ENCODE measurements at regions not wholly inside any gene's neighbourhood (a gene's known extent, or its start where the extent isn't known, plus 50 kb on each side); places are given as distances from the start of the nearest gene placed in this dataset.
A peak's percentile ranks its signal among the peaks of the same experiment; 100 is the strongest.

DNA sequence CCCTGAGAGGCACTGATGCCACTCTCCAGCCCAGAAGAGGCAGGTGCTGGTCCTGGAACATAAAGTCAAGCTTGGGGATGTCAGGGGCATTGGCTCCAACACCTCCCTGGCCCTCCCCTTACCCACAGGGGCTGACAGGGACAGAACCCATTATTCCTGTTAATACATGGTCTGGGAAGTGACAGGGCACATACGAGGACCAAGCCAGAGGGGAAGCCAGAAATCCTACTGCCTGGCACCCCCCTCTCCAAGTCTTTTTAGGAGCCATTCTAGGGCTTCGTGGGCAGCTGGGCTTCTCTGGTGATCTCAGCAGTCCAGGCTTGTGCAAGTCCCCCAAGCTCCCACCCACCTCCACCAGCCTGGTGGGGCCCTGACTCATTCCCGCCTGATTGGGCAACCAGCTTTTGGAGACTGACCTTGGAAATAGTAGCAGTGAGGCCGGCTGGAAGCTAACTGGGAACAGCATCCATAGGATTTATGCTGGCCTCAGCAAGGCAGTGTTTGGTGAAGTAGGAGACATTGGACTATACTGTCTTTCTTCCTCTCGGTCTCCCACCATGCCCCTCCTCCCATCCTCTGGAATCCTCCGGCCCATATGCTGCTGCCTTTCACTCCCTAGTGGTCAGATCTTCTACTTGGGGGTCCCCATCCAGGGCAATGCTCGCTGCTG, 86.4 kb upstream of the HK2 start:
- Histone ChIP-seq H3K9me2 (ENCODE audit: insufficient read depth) (no peaks in the 10 kb centered on the region), H3K4me2 (no peak overlapping the region), H3K36me3 (ENCODE audit: low read depth) (no peaks in the 10 kb centered on the region), H3F3A (ENCODE audit: insufficient read depth, low read depth) (no peaks in the 10 kb centered on the region; the same call in 1 of the 2 replicates), H4K20me1 (ENCODE audit: insufficient read depth) (no peaks in the 10 kb centered on the region), H3K27ac (no peak overlapping the region), H3K79me2 (ENCODE audit: low read depth) (no peaks in the 10 kb centered on the region), H3K4me3 (no peak overlapping the region), H3K4me1 (replicated peaks; ENCODE audit: insufficient read depth) (peaks cover 20% of the 10 kb centered on the region), H2AFZ (no peak overlapping the region), H3K27me3 (ENCODE audit: insufficient read depth, low read depth) (no peaks in the 10 kb centered on the region), H3K9me3 (ENCODE audit: insufficient read depth, low read depth) (no peaks in the 10 kb centered on the region)
- ChIA-PET POLR2A (ENCODE audit: unreplicated experiment) (interaction anchor here (0.7 kb wide), 1 partner anchor 9 kb away, joined by 4 read pairs; no protein-coding TSS in a partner anchor), CTCF (no interaction called here)
- no TSS peak for BruUV-seq (replicated peaks)
- intact Hi-C loops (cut with micrococcal nuclease; ENCODE audit: unreplicated experiment) = no loop called here
- TF ChIP-seq CTCF (conservative IDR thresholded peaks at IDR 0.05) (no peak), EZH2 (IDR thresholded peaks at IDR 0.05; ENCODE audit: low read depth) (no peak)
- peak in 1 of 2 experiments; percentile 53 for DNase-seq

GRCh38 chr2:74748665-74749064, 85.3 kb upstream of the HK2 start:
- TF ChIP-seq CTCF (conservative IDR thresholded peaks at IDR 0.05) = no peak
- no peak for TF ChIP-seq EZH2 (IDR thresholded peaks at IDR 0.05; ENCODE audit: low read depth)
- H4K20me1 ChIP-seq (ENCODE audit: insufficient read depth) = no peaks in the 10 kb centered on the region
- no peaks in the 10 kb centered on the region for H3K36me3 ChIP-seq (ENCODE audit: low read depth)
- intact Hi-C loops (cut with micrococcal nuclease; ENCODE audit: unreplicated experiment) = no loop called here
- H3K9me2 ChIP-seq (ENCODE audit: insufficient read depth) = no peaks in the 10 kb centered on the region
- no peak for DNase-seq
- peaks cover 20% of the 10 kb centered on the region for H3K4me1 ChIP-seq (replicated peaks; ENCODE audit: insufficient read depth)
- H3K79me2 ChIP-seq (ENCODE audit: low read depth) = no peaks in the 10 kb centered on the region
- no peaks in the 10 kb centered on the region for H3K9me3 ChIP-seq (ENCODE audit: insufficient read depth, low read depth)
- H2AFZ ChIP-seq = no peak overlapping the region
- no peak overlapping the region for H3K4me2 ChIP-seq
- ChIA-PET POLR2A (ENCODE audit: unreplicated experiment) (no interaction called here), CTCF (no interaction called here)
- no TSS peak for BruUV-seq (replicated peaks)
- no peak overlapping the region for H3K4me3 ChIP-seq
- H3F3A ChIP-seq (ENCODE audit: insufficient read depth, low read depth) = no peaks in the 10 kb centered on the region; the same call in 1 of the 2 replicates
- H3K27me3 ChIP-seq (ENCODE audit: insufficient read depth, low read depth) = no peaks in the 10 kb centered on the region
- no peak overlapping the region for H3K27ac ChIP-seq

- CTCF ChIA-PET = no interaction called here
- Histone ChIP-seq H3K4me2 (no peak overlapping the region), H3K36me3 (ENCODE audit: low read depth) (no peaks in the 10 kb centered on the region), H3K79me2 (ENCODE audit: low read depth) (no peaks in the 10 kb centered on the region), H3K9me2 (ENCODE audit: insufficient read depth) (no peaks in the 10 kb centered on the region), H2AFZ (no peak overlapping the region), H3K27ac (no peak overlapping the region), H4K20me1 (ENCODE audit: insufficient read depth) (no peaks in the 10 kb centered on the region), H3K9me3 (ENCODE audit: insufficient read depth, low read depth) (no peaks in the 10 kb centered on the region), H3F3A (ENCODE audit: insufficient read depth, low read depth) (no peaks in the 10 kb centered on the region; the same call in none of the 2 replicates), H3K27me3 (ENCODE audit: insufficient read depth, low read depth) (no peaks in the 10 kb centered on the region), H3K4me3 (no peak overlapping the region), H3K4me1 (replicated peaks; ENCODE audit: insufficient read depth) (peaks cover 20% of the 10 kb centered on the region)
- DNase-seq = no peak
- POLR2A ChIA-PET (ENCODE audit: unreplicated experiment) = no interaction called here
- intact Hi-C loops (cut with micrococcal nuclease; ENCODE audit: unreplicated experiment) = no loop called here
- BruUV-seq (replicated peaks) = no TSS peak
- TF ChIP-seq EZH2 (IDR thresholded peaks at IDR 0.05; ENCODE audit: low read depth) = no peak
- no peak for TF ChIP-seq CTCF (conservative IDR thresholded peaks at IDR 0.05)
Measured at GRCh38 chr2:74749432-74749831, 84.5 kb upstream of the HK2 start.

Measured in PC-9 (cell line).